ENCODE measurements at regions not wholly inside any gene's neighbourhood (a gene's known extent, or its start where the extent isn't known, plus 50 kb on each side); places are given as distances from the start of the nearest gene placed in this dataset.

DNA sequence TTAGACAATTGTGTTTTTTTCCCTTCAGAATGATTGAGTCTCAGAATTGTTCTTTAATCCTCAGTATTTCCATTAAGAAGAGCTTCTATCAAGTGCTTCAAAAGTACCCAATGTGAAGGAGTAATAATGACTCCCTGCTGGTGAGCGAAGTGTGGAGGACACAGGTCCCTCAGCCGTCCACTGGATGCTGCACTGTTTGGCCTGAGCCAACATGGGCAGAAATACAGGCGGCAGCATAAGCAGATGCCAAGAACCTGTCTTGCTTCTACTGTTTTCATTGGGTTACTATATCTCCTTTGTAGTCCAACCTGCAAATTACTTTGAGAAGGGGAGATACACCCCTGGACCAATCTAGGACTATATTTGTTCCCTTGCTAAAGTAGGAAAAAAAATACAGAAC lies 55.3 kb upstream of the DPH5 start:
- DNase-seq: no peak

DNA sequence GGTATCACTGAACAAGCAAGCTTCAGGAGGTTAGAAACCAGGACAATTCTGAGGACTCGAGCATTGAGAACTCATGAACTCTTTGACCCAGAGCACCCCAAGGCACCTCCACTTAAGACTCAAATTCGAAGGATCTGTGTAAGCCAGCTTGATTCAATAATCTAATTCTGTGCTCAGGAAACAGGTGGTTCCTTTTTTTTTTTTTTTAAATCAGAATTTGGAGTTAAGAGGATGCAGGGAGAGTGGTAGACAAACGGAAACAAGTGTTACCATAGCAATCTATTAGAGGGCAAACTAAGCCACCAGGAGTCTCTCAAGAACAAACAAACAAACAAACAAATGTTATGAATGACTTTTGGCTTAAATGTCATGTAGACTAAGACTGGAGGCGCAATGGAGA lies 53.8 kb upstream of the DPH5 start:
- no peak for DNase-seq

DNA sequence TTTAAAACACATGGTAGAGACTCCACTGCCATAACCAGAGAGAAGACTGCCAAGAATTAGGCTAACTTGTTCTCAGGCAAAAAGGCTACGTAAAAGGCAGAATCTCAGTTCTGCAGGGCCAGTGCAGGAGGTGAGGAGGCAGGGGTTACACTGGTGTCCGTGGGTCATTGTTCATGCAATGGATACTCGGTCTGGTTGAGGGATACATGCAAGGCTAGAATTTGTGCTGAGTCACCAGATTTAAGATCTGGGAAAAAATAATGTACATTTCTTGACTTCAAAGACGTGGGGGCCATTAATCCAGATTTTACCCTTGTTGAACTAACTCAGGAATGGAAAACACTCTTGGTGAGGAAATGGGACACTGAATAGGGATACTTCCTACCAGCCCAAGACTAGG lies 52.3 kb upstream of the DPH5 start:
- no peak for DNase-seq

DNA sequence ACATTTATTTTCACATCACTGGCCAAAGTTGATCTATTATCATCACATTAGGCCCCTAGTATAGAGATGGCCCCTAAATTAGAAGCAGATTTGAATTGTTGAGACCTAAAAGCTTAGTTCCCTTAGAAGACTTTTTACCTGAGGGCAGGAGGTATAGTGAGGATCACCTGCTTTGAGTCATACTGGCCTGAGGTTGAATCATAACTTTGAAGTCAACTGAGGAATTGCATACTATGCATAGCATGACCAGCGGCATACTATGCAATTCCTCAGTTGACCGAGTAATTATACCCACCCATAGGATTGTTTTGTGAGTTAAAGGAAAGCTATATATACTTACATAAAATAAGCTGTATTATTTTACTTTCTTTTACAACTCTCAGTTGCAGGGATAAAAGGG lies 50.3 kb upstream of the DPH5 start:
- no peak for DNase-seq

Measured in activated CD8-positive, alpha-beta memory T cell treated with anti-CD3 and anti-CD28 coated beads, Interleukin-2, amount 50 U/mL, for 48 hours (primary cell).